ENCODE measurements at regions not wholly inside any gene's neighbourhood (a gene's known extent, or its start where the extent isn't known, plus 50 kb on each side); places are given as distances from the start of the nearest gene placed in this dataset.

DNA sequence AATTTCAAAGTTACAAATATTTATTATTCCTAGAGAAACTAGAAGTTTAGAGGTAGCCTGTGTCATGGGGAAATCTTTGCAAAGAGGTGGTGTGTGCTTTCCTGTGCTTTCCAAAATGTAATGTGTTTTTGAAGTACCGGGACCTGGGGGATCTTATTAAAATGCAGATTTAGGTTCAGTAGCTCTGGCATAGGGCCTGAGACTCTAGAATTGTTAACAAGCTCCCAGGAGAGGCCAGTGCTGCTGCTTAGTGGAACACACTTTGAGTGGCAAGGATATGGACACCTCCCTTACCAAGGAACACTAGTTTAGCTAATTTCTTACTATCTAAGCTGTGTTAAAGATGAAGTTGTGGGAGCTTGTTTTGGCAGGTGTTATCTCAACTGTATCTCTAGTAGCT is 428.9 kb downstream of the VGLL3 start:
- TF ChIP-seq CTCF (conservative IDR thresholded peaks at IDR 0.05) = no peak
- TF ChIP-seq EZH2 (IDR thresholded peaks at IDR 0.05; ENCODE audit: low read depth) = no peak
